ENCODE measurements at regions not wholly inside any gene's neighbourhood (a gene's known extent, or its start where the extent isn't known, plus 50 kb on each side); places are given as distances from the start of the nearest gene placed in this dataset.

DNA sequence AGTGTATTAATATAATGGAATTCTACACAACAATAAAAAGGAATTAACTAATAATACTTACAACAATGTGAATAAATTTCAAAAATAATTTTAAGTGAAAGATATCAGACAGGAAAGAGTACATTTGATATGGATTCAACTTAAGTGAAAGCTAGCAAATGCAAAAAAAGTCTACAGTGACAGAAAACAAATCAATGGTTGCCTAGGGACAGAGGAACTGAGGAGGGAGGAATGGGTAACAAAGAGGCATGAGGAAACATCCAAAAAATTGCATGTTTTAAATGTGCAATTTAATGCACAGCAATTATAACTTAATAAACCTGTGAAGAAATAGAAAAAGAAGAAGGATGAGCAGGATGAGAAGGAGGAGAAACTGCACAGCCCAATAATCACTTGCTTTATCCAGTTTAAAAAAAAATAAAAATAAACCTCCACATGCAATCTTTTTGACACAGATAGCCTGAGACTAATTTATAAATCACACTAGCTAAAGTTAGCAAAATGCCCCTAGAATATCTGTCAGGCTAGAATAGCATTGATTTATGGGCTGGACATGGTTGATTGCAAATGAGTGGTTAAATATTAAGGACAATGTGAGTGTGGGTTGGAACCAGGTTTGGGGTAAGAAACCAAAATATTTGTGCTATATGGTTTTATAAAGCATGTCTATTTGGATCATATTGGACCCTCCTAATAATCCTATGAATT lies 1089.1 kb downstream of the TRHDE start:
- intact Hi-C loops (cut with DNase I) = no loop called here
- H3K9me3 ChIP-seq = no peaks in the 10 kb centered on the region
- FAIRE-seq (no peak), DNase-seq (no peak), ATAC-seq (no peak)
- TF ChIP-seq, protein P1, sequence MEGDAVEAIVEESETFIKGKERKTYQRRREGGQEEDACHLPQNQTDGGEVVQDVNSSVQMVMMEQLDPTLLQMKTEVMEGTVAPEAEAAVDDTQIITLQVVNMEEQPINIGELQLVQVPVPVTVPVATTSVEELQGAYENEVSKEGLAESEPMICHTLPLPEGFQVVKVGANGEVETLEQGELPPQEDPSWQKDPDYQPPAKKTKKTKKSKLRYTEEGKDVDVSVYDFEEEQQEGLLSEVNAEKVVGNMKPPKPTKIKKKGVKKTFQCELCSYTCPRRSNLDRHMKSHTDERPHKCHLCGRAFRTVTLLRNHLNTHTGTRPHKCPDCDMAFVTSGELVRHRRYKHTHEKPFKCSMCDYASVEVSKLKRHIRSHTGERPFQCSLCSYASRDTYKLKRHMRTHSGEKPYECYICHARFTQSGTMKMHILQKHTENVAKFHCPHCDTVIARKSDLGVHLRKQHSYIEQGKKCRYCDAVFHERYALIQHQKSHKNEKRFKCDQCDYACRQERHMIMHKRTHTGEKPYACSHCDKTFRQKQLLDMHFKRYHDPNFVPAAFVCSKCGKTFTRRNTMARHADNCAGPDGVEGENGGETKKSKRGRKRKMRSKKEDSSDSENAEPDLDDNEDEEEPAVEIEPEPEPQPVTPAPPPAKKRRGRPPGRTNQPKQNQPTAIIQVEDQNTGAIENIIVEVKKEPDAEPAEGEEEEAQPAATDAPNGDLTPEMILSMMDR (IDR thresholded peaks at IDR 0.05) = no peak
- H3K27ac ChIP-seq = no peak overlapping the region
- H3K4me3 ChIP-seq = no peak overlapping the region
- no peaks in the 10 kb centered on the region for H3K36me3 ChIP-seq
- H3K27me3 ChIP-seq = no peaks in the 10 kb centered on the region
- no peaks in the 10 kb centered on the region for H3K4me1 ChIP-seq

DNA sequence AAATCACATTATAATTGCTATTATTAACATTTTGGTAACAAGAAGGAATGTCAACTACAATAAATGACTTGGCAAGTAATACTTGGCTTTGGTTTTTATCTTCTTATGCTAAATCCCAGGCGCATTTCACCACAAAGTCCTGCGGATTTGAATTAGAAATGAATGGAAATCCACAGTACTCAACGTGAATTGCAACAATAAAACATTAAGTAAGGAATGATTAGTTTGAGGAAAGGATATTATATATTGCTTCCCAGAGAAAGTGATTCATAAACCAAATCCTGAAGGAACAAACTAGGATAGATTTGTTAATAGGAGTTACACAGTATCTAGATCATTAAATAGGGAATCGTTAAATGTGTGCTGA lies 1089.7 kb downstream of the TRHDE start:
- intact Hi-C loops (cut with DNase I) = no loop called here
- Histone ChIP-seq H3K27me3 (no peaks in the 10 kb centered on the region), H3K4me1 (no peaks in the 10 kb centered on the region), H3K4me3 (no peak overlapping the region), H3K36me3 (no peaks in the 10 kb centered on the region), H3K27ac (no peak overlapping the region), H3K9me3 (no peaks in the 10 kb centered on the region)
- 45 to 62% methylated on average over 4 of the region's 4 CpGs for WGBS, 2 donors
- FAIRE-seq (no peak), ATAC-seq (no peak), DNase-seq (no peak)
- TF ChIP-seq, protein P1 (IDR thresholded peaks at IDR 0.05) = no peak

DNA sequence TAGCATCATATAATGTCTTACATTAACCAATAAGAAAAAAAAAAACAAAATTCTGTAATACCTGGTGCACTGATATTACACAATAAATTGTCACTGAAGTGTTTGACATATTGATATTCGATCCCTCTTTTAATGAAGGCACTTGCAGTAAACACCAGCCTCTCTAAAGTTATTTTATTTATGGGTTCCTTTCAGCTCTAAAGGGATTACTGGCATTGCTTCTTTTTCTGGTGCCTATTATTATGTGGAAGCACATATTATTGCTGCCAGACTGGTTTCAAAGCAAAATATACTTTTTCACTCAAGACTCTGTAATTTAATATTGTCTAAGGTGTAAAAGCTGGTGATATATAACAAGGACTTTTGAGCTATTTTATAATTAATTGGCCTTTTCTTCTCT lies 1090.5 kb downstream of the TRHDE start:
- no peaks in the 10 kb centered on the region for H3K9me3 ChIP-seq
- ATAC-seq = no peak
- DNase-seq = no peak
- no peak for FAIRE-seq
- no peaks in the 10 kb centered on the region for H3K27me3 ChIP-seq
- H3K4me1 ChIP-seq = no peaks in the 10 kb centered on the region
- intact Hi-C loops (cut with DNase I) = no loop called here
- no peak overlapping the region for H3K4me3 ChIP-seq
- TF ChIP-seq, protein P1 (IDR thresholded peaks at IDR 0.05) = no peak
- H3K27ac ChIP-seq = no peak overlapping the region
- no peaks in the 10 kb centered on the region for H3K36me3 ChIP-seq
- 78 to 84% methylated on average over 1 of the region's 1 CpG for WGBS, 2 donors

DNA sequence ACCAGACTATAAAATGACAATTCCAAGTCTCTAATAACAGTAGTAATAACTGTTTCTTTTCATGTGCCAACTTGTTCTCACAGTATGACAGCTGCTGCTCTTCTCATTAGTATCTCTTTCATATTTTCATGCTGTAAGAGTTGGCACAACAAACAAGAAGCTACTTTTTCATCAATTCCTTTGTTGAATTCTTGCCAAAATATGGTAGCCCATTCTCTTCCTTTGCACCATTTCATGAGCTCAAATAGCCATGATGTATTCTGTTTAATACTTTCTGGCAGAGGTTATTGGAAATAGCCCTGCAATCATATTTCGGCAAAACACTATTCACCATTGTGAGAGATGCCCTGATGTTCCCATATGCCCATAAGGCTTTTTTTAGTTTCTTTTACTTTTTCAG lies 1100.7 kb downstream of the TRHDE start:
- TF ChIP-seq, protein P1 (IDR thresholded peaks at IDR 0.05) = no peak
- Histone ChIP-seq H3K9me3 (no peaks in the 10 kb centered on the region), H3K27me3 (no peaks in the 10 kb centered on the region), H3K36me3 (no peaks in the 10 kb centered on the region), H3K27ac (no peak overlapping the region), H3K4me1 (no peaks in the 10 kb centered on the region), H3K4me3 (no peak overlapping the region)
- WGBS, 2 donors = 94 to 100% methylated on average over 1 of the region's 1 CpG
- FAIRE-seq (no peak), ATAC-seq (no peak), DNase-seq (no peak)
- intact Hi-C loops (cut with DNase I) = no loop called here

DNA sequence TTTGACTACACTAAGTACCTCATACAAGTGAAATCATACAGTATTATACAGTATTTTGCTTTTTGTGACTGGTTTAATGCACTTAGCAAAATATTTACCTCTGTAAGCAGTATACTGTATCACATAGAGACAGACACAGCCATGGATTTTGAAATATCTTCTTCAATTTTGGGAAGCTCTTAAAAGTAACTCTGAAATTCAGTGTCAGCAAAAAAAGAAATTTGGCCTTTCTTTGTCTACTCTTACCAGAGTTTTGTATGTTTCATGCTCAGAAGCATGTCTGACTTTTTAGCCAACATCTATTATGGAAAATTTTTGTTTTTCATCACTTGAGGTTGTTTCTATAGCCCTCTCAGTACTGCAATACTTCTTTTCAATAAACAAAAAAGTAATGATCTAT lies 1102.2 kb downstream of the TRHDE start:
- H3K4me1 ChIP-seq = no peaks in the 10 kb centered on the region
- H3K27ac ChIP-seq = no peak overlapping the region
- no peak overlapping the region for H3K4me3 ChIP-seq
- H3K9me3 ChIP-seq = no peaks in the 10 kb centered on the region
- no peaks in the 10 kb centered on the region for H3K36me3 ChIP-seq
- DNase-seq = no peak
- TF ChIP-seq, protein P1 (IDR thresholded peaks at IDR 0.05) = no peak
- FAIRE-seq = no peak
- no peaks in the 10 kb centered on the region for H3K27me3 ChIP-seq
- intact Hi-C loops (cut with DNase I) = no loop called here
- ATAC-seq = no peak
